ENCODE measurements at regions not wholly inside any gene's neighbourhood (a gene's known extent, or its start where the extent isn't known, plus 50 kb on each side); places are given as distances from the start of the nearest gene placed in this dataset.

DNA sequence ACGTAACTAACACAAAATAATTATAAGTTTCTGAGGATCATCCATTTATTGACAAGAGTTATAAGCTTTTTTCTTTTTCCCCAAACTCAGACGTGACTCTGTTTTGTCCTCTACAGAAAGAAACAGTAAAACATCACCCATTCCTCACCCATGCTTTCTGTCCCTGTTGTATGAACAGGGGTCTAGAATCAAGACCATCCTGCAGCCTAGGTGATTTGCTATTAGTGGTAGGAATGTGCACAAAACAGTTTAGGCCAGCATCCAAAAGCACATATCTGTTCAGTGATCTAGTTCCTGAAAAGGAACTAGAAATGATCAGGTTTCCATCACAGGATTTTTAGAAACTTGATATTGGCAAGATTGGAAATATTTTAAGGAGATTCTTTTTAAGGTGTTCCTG, 527.6 kb downstream of the SOX2 start:
- Histone ChIP-seq H3K27me3 (replicated peaks; ENCODE audit: insufficient read depth) (no peaks in the 10 kb centered on the region), H3K4me3 (no peak overlapping the region), H3K27ac (no peak overlapping the region), H3K4me1 (ENCODE audit: control insufficient read depth in 1 of 2, low read depth in 2 of 2) (no peaks in the 10 kb centered on the region), H3K36me3 (no peaks in the 10 kb centered on the region), H3K9me3 (no peaks in the 10 kb centered on the region)
- DNase-seq (ENCODE audit: low spot score) (no peak), ATAC-seq (ENCODE audit: insufficient number of reproducible peaks, low FRiP score, low read depth) (no peak)
- no peak for TF ChIP-seq CTCF (IDR thresholded peaks at IDR 0.05)

GRCh38 chr3:182240474-182240873, 528.7 kb downstream of the SOX2 start:
- TF ChIP-seq CTCF (IDR thresholded peaks at IDR 0.05): no peak
- H3K27ac ChIP-seq: no peak overlapping the region
- H3K4me1 ChIP-seq (ENCODE audit: control insufficient read depth in 1 of 2, low read depth in 2 of 2): no peaks in the 10 kb centered on the region
- no peaks in the 10 kb centered on the region for H3K9me3 ChIP-seq
- ATAC-seq (ENCODE audit: insufficient number of reproducible peaks, low FRiP score, low read depth) (no peak), DNase-seq (ENCODE audit: low spot score) (no peak)
- H3K36me3 ChIP-seq: no peaks in the 10 kb centered on the region
- no peaks in the 10 kb centered on the region for H3K27me3 ChIP-seq (replicated peaks; ENCODE audit: insufficient read depth)
- no peak overlapping the region for H3K4me3 ChIP-seq

DNA sequence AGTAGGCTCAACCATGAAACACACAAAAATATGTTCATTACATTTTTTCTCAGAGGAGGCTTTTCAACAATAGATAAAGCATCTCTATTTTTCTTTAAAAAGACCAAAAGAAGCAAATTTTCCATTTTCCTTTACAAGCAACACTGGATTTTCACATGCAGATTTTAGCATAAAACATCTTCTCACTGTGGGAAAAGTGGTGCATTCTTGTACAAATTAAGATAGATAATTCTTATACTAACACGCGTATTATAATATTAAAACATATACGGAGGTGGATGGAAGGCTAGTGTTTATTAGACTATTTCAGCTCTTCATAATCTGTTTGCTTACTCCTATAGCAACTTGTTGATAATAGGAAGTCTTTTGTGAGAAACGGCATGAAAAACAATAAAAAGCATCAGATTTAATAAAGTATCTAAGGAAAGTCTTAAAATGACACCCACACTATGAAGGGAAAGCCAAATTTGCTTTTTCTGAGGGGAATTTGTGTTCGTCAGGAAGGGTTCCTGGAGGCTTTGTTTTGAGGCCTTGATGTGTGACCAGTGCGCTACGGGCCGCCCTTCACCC, 529.6 kb downstream of the SOX2 start:
- no peak for TF ChIP-seq CTCF (IDR thresholded peaks at IDR 0.05)
- Histone ChIP-seq H3K36me3 (no peaks in the 10 kb centered on the region), H3K4me3 (no peak overlapping the region), H3K9me3 (no peaks in the 10 kb centered on the region), H3K27ac (no peak overlapping the region), H3K4me1 (ENCODE audit: control insufficient read depth in 1 of 2, low read depth in 2 of 2) (no peaks in the 10 kb centered on the region), H3K27me3 (replicated peaks; ENCODE audit: insufficient read depth) (no peaks in the 10 kb centered on the region)
- ATAC-seq (ENCODE audit: insufficient number of reproducible peaks, low FRiP score, low read depth): no peak
- DNase-seq (ENCODE audit: low spot score): no peak

DNA sequence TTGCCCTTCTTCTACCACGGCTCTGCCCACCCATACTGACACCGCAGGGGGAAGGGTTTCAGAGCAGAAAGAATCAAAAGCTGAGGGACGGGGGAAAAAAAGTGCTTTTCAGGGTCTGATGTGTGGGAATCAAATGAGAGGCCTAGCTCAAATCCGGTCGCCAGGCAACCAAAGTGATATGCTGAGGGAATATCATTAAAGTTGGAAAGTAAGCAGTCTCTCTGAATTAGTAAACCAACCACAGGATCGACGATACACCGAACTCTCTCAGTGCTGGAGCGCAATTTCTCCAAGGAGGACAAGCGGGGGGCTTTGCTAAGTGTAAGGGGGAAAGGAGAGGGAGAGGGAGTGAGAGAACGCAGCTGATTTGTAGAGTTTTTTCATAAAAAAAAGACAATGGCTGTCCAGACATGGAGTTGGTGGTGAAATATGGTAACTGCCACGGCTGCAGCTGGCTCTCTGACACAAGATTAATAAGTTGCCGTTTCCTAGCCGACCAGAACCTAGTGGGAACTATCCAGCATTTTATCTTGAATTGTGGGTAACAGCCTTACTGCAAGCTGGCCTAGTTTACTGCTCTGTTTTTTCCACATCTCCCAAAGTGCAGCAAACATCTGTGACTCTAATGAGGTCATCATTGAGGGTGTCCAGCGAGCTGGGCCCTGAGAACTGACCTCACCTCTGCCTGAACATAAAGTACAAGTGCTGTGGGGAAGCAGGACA, 530.2 kb downstream of the SOX2 start:
- H3K27me3 ChIP-seq (replicated peaks; ENCODE audit: insufficient read depth): no peaks in the 10 kb centered on the region
- no peak for TF ChIP-seq CTCF (IDR thresholded peaks at IDR 0.05)
- no peak overlapping the region for H3K4me3 ChIP-seq
- ATAC-seq (ENCODE audit: insufficient number of reproducible peaks, low FRiP score, low read depth) (no peak), DNase-seq (ENCODE audit: low spot score) (no peak)
- H3K27ac ChIP-seq: no peak overlapping the region
- no peaks in the 10 kb centered on the region for H3K9me3 ChIP-seq
- no peaks in the 10 kb centered on the region for H3K4me1 ChIP-seq (ENCODE audit: control insufficient read depth in 1 of 2, low read depth in 2 of 2)
- no peaks in the 10 kb centered on the region for H3K36me3 ChIP-seq

- no peaks in the 10 kb centered on the region for H3K4me1 ChIP-seq (ENCODE audit: control insufficient read depth in 1 of 2, low read depth in 2 of 2)
- ATAC-seq (ENCODE audit: insufficient number of reproducible peaks, low FRiP score, low read depth) (no peak), DNase-seq (ENCODE audit: low spot score) (no peak)
- no peaks in the 10 kb centered on the region for H3K9me3 ChIP-seq
- H3K4me3 ChIP-seq: no peak overlapping the region
- H3K36me3 ChIP-seq: no peaks in the 10 kb centered on the region
- no peaks in the 10 kb centered on the region for H3K27me3 ChIP-seq (replicated peaks; ENCODE audit: insufficient read depth)
- no peak for TF ChIP-seq CTCF (IDR thresholded peaks at IDR 0.05)
- no peak overlapping the region for H3K27ac ChIP-seq
Measured at GRCh38 chr3:182242489-182242942, 530.8 kb downstream of the SOX2 start.
